ENCODE measurements at regions not wholly inside any gene's neighbourhood (a gene's known extent, or its start where the extent isn't known, plus 50 kb on each side); places are given as distances from the start of the nearest gene placed in this dataset.

GRCh38 chr20:7540923-7541322, 399.3 kb downstream of the HAO1 start:
- H3K4me2 ChIP-seq (ENCODE audit: low read length) = no peak overlapping the region
- no peak overlapping the region for H3K27ac ChIP-seq (ENCODE audit: low read depth, low read length)
- no peak overlapping the region for H2BK12ac ChIP-seq (ENCODE audit: low read length)
- H3K4me3 ChIP-seq (ENCODE audit: low read depth, low read length) = no peak overlapping the region
- H3K79me1 ChIP-seq (ENCODE audit: low read length) = no peaks in the 10 kb centered on the region
- no peaks in the 10 kb centered on the region for H3K36me3 ChIP-seq (ENCODE audit: control insufficient read depth in 1 of 2, insufficient read depth in 2 of 2, low read length in 2 of 2)
- H3K4ac ChIP-seq (ENCODE audit: low read depth, low read length) = no peak overlapping the region
- no peak overlapping the region for H3K9ac ChIP-seq (ENCODE audit: low read length)
- WGBS (ENCODE audit: extremely low coverage, insufficient coverage, insufficient read length) = no CpG with 5 or more reads among the region's 2 CpGs
- DNase-seq = no peak
- no peaks in the 10 kb centered on the region for H3K4me1 ChIP-seq (ENCODE audit: control insufficient read depth in 1 of 2, insufficient read depth in 2 of 2, low read length in 2 of 2)
- no peak overlapping the region for H3K23ac ChIP-seq (ENCODE audit: low read length)
- H4K8ac ChIP-seq (ENCODE audit: low read depth, low read length) = no peak overlapping the region
- H4K12ac ChIP-seq (ENCODE audit: low read depth, low read length) = no peak overlapping the region
- no peak overlapping the region for H2AK5ac ChIP-seq (ENCODE audit: low read length)
- no peak overlapping the region for H3K14ac ChIP-seq (ENCODE audit: low read length)
- H3K18ac ChIP-seq (ENCODE audit: low read length) = no peak overlapping the region
- no peak overlapping the region for H2AFZ ChIP-seq (ENCODE audit: insufficient read depth, low read length, poor library complexity)
- no peak overlapping the region for H2BK120ac ChIP-seq (ENCODE audit: insufficient read depth, low read length, poor library complexity)
- H4K91ac ChIP-seq (ENCODE audit: low read depth, low read length) = no peak overlapping the region
- no peaks in the 10 kb centered on the region for H3K9me3 ChIP-seq (ENCODE audit: insufficient read depth, low read depth, low read length)
- no peaks in the 10 kb centered on the region for H3K27me3 ChIP-seq (ENCODE audit: insufficient read depth, low read length)
- no peak overlapping the region for H2BK5ac ChIP-seq (ENCODE audit: low read depth, low read length, poor library complexity)
- H3K79me2 ChIP-seq (ENCODE audit: control insufficient read depth, insufficient read depth, low read length, poor library complexity) = no peaks in the 10 kb centered on the region

- 100% methylated on average over 1 of the region's 3 CpGs for WGBS (ENCODE audit: extremely low coverage, insufficient coverage, insufficient read length)
- Histone ChIP-seq H3K79me1 (ENCODE audit: low read length) (no peaks in the 10 kb centered on the region), H2BK12ac (ENCODE audit: low read length) (no peak overlapping the region), H3K9ac (ENCODE audit: low read length) (no peak overlapping the region), H4K91ac (ENCODE audit: low read depth, low read length) (no peak overlapping the region), H3K79me2 (ENCODE audit: control insufficient read depth, insufficient read depth, low read length, poor library complexity) (no peaks in the 10 kb centered on the region), H3K4me1 (ENCODE audit: control insufficient read depth in 1 of 2, insufficient read depth in 2 of 2, low read length in 2 of 2) (no peaks in the 10 kb centered on the region), H3K23ac (ENCODE audit: low read length) (no peak overlapping the region), H2BK5ac (ENCODE audit: low read depth, low read length, poor library complexity) (no peak overlapping the region), H2AFZ (ENCODE audit: insufficient read depth, low read length, poor library complexity) (no peak overlapping the region), H2BK120ac (ENCODE audit: insufficient read depth, low read length, poor library complexity) (no peak overlapping the region), H3K4me3 (ENCODE audit: low read depth, low read length) (no peak overlapping the region), H3K27ac (ENCODE audit: low read depth, low read length) (no peak overlapping the region), H2AK5ac (ENCODE audit: low read length) (no peak overlapping the region), H4K8ac (ENCODE audit: low read depth, low read length) (no peak overlapping the region), H3K4me2 (ENCODE audit: low read length) (no peak overlapping the region), H3K14ac (ENCODE audit: low read length) (no peak overlapping the region), H3K36me3 (ENCODE audit: control insufficient read depth in 1 of 2, insufficient read depth in 2 of 2, low read length in 2 of 2) (no peaks in the 10 kb centered on the region), H3K4ac (ENCODE audit: low read depth, low read length) (no peak overlapping the region), H4K12ac (ENCODE audit: low read depth, low read length) (no peak overlapping the region), H3K9me3 (ENCODE audit: insufficient read depth, low read depth, low read length) (no peaks in the 10 kb centered on the region), H3K18ac (ENCODE audit: low read length) (no peak overlapping the region), H3K27me3 (ENCODE audit: insufficient read depth, low read length) (no peaks in the 10 kb centered on the region)
- no peak for DNase-seq
Observed at GRCh38 chr20:7571101-7571500, 369.2 kb downstream of the HAO1 start.

- H2AK5ac ChIP-seq (ENCODE audit: low read length) = no peak overlapping the region
- no peak overlapping the region for H2AFZ ChIP-seq (ENCODE audit: insufficient read depth, low read length, poor library complexity)
- no peak overlapping the region for H2BK12ac ChIP-seq (ENCODE audit: low read length)
- no peak overlapping the region for H3K27ac ChIP-seq (ENCODE audit: low read depth, low read length)
- no peak overlapping the region for H3K23ac ChIP-seq (ENCODE audit: low read length)
- no CpG with 5 or more reads among the region's 5 CpGs for WGBS (ENCODE audit: extremely low coverage, insufficient coverage, insufficient read length)
- no peaks in the 10 kb centered on the region for H3K27me3 ChIP-seq (ENCODE audit: insufficient read depth, low read length)
- H3K79me2 ChIP-seq (ENCODE audit: control insufficient read depth, insufficient read depth, low read length, poor library complexity) = no peaks in the 10 kb centered on the region
- no peak for DNase-seq
- H3K9me3 ChIP-seq (ENCODE audit: insufficient read depth, low read depth, low read length) = no peaks in the 10 kb centered on the region
- no peaks in the 10 kb centered on the region for H3K79me1 ChIP-seq (ENCODE audit: low read length)
- H4K12ac ChIP-seq (ENCODE audit: low read depth, low read length) = no peak overlapping the region
- no peak overlapping the region for H3K14ac ChIP-seq (ENCODE audit: low read length)
- no peak overlapping the region for H3K4me2 ChIP-seq (ENCODE audit: low read length)
- H4K91ac ChIP-seq (ENCODE audit: low read depth, low read length) = no peak overlapping the region
- no peak overlapping the region for H3K4me3 ChIP-seq (ENCODE audit: low read depth, low read length)
- H2BK120ac ChIP-seq (ENCODE audit: insufficient read depth, low read length, poor library complexity) = no peak overlapping the region
- H2BK5ac ChIP-seq (ENCODE audit: low read depth, low read length, poor library complexity) = no peak overlapping the region
- H3K4me1 ChIP-seq (ENCODE audit: control insufficient read depth in 1 of 2, insufficient read depth in 2 of 2, low read length in 2 of 2) = no peaks in the 10 kb centered on the region
- no peak overlapping the region for H3K4ac ChIP-seq (ENCODE audit: low read depth, low read length)
- no peaks in the 10 kb centered on the region for H3K36me3 ChIP-seq (ENCODE audit: control insufficient read depth in 1 of 2, insufficient read depth in 2 of 2, low read length in 2 of 2)
- no peak overlapping the region for H4K8ac ChIP-seq (ENCODE audit: low read depth, low read length)
- H3K18ac ChIP-seq (ENCODE audit: low read length) = no peak overlapping the region
- H3K9ac ChIP-seq (ENCODE audit: low read length) = no peak overlapping the region
Observed at GRCh38 chr20:7571521-7572055, 368.7 kb downstream of the HAO1 start.

GRCh38 chr20:7579888-7580287, 360.4 kb downstream of the HAO1 start:
- H3K9ac ChIP-seq (ENCODE audit: low read length) = no peak overlapping the region
- no peak for DNase-seq
- H3K27me3 ChIP-seq (ENCODE audit: insufficient read depth, low read length) = no peaks in the 10 kb centered on the region
- WGBS (ENCODE audit: extremely low coverage, insufficient coverage, insufficient read length) = no CpG with 5 or more reads among the region's 3 CpGs
- no peak overlapping the region for H3K23ac ChIP-seq (ENCODE audit: low read length)
- no peak overlapping the region for H3K18ac ChIP-seq (ENCODE audit: low read length)
- H2AK5ac ChIP-seq (ENCODE audit: low read length) = no peak overlapping the region
- H2BK12ac ChIP-seq (ENCODE audit: low read length) = no peak overlapping the region
- H3K4ac ChIP-seq (ENCODE audit: low read depth, low read length) = no peak overlapping the region
- H3K4me3 ChIP-seq (ENCODE audit: low read depth, low read length) = no peak overlapping the region
- H4K8ac ChIP-seq (ENCODE audit: low read depth, low read length) = no peak overlapping the region
- H3K36me3 ChIP-seq (ENCODE audit: control insufficient read depth in 1 of 2, insufficient read depth in 2 of 2, low read length in 2 of 2) = no peaks in the 10 kb centered on the region
- H2BK120ac ChIP-seq (ENCODE audit: insufficient read depth, low read length, poor library complexity) = no peak overlapping the region
- no peaks in the 10 kb centered on the region for H3K9me3 ChIP-seq (ENCODE audit: insufficient read depth, low read depth, low read length)
- no peak overlapping the region for H4K91ac ChIP-seq (ENCODE audit: low read depth, low read length)
- no peak overlapping the region for H3K14ac ChIP-seq (ENCODE audit: low read length)
- H3K27ac ChIP-seq (ENCODE audit: low read depth, low read length) = no peak overlapping the region
- no peak overlapping the region for H3K4me2 ChIP-seq (ENCODE audit: low read length)
- H2BK5ac ChIP-seq (ENCODE audit: low read depth, low read length, poor library complexity) = no peak overlapping the region
- H3K79me2 ChIP-seq (ENCODE audit: control insufficient read depth, insufficient read depth, low read length, poor library complexity) = no peaks in the 10 kb centered on the region
- no peaks in the 10 kb centered on the region for H3K79me1 ChIP-seq (ENCODE audit: low read length)
- peaks cover 0 to 7% of the 10 kb centered on the region in 2 experiments for H3K4me1 ChIP-seq (ENCODE audit: control insufficient read depth in 1 of 2, insufficient read depth in 2 of 2, low read length in 2 of 2)
- H2AFZ ChIP-seq (ENCODE audit: insufficient read depth, low read length, poor library complexity) = no peak overlapping the region
- H4K12ac ChIP-seq (ENCODE audit: low read depth, low read length) = no peak overlapping the region

Measured in trophoblast cell (in vitro differentiated cells and primary cell).